ENCODE measurements at regions not wholly inside any gene's neighbourhood (a gene's known extent, or its start where the extent isn't known, plus 50 kb on each side); places are given as distances from the start of the nearest gene placed in this dataset.

- Histone ChIP-seq H3K9me3 (replicated peaks; ENCODE audit: control insufficient read depth, insufficient read depth, low read length) (no peaks in the 10 kb centered on the region), H3K4me2 (ENCODE audit: insufficient read depth, low read length) (no peak overlapping the region), H2AFZ (ENCODE audit: low read depth, low read length) (no peak overlapping the region), H3K9ac (replicated peaks; ENCODE audit: extremely low read depth, insufficient read depth, low read length) (no peak overlapping the region), H3K79me2 (ENCODE audit: control insufficient read depth, insufficient read depth, low read length) (no peaks in the 10 kb centered on the region), H4K20me1 (replicated peaks; ENCODE audit: control insufficient read depth, extremely low read depth, insufficient read depth, low read length) (no peaks in the 10 kb centered on the region), H3K4me1 (ENCODE audit: control insufficient read depth, extremely low read depth, insufficient read depth, low read length) (no peaks in the 10 kb centered on the region), H3K9me1 (replicated peaks; ENCODE audit: control insufficient read depth, extremely low read depth, insufficient read depth, low read length) (no peaks in the 10 kb centered on the region), H3K4me3 (replicated peaks in 1 of 3; ENCODE audit: insufficient read depth in 1 of 3, low read depth in 1 of 3, low read length in 3 of 3) (no peak overlapping the region), H3K27ac (ENCODE audit: insufficient read depth, low read depth, low read length) (no peak overlapping the region), H3K27me3 (ENCODE audit: control insufficient read depth in 2 of 2, insufficient read depth in 2 of 2, low read length in 2 of 2) (no peaks in the 10 kb centered on the region), H3K36me3 (ENCODE audit: control insufficient read depth in 2 of 2, extremely low read depth in 1 of 2, insufficient read depth in 2 of 2, low read length in 2 of 2) (no peaks in the 10 kb centered on the region)
- no peak for FAIRE-seq
- TF ChIP-seq FOS (IDR thresholded peaks at IDR 0.05; ENCODE audit: borderline replicate concordance, insufficient read depth, low read length) (no peak), POLR2AphosphoS5 (IDR thresholded peaks at IDR 0.05; ENCODE audit: insufficient read depth, low read depth, low read length) (no peak), MAX (IDR thresholded peaks at IDR 0.05; ENCODE audit: insufficient read depth, insufficient read length) (no peak), CTCF (IDR thresholded peaks at IDR 0.05; ENCODE audit: extremely low read depth in 1 of 2, insufficient read depth in 1 of 2, low read depth in 1 of 2, low read length in 2 of 2) (no peak), EZH2 (IDR thresholded peaks at IDR 0.05; ENCODE audit: borderline replicate concordance, low read depth, low read length, severe bottlenecking) (no peak), MYC (IDR thresholded peaks at IDR 0.05; ENCODE audit: low read depth, low read length) (no peak), GATA2 (IDR thresholded peaks at IDR 0.05; ENCODE audit: insufficient read depth, insufficient read length, low read depth, low read length) (no peak)
- intact Hi-C loops (cut with micrococcal nuclease) (no loop called here), dilution Hi-C loops (cut with MboI; ENCODE audit: extremely low pct_ligation_motif_present, low sequenced_read_pairs) (no loop called here)
- DNase-seq (ENCODE audit: low read depth, low spot score): no peak
- CTCF ChIA-PET: no interaction called here
- POLR2A ChIA-PET: no interaction called here
- no TSS peak for BruUV-seq (replicated peaks)
Observed at GRCh38 chr2:76157531-76157930, 446.8 kb upstream of the GCFC2 start.

All from endothelial cell of umbilical vein (primary cell).